ENCODE measurements at regions not wholly inside any gene's neighbourhood (a gene's known extent, or its start where the extent isn't known, plus 50 kb on each side); places are given as distances from the start of the nearest gene placed in this dataset.

- CTCF ChIA-PET = no interaction called here
Observed at GRCh38 chr3:151548195-151548594, 87.3 kb upstream of the IGSF10 start.

GRCh38 chr3:151544164-151544548 lies 83.3 kb upstream of the IGSF10 start:
- Histone ChIP-seq H3K27me3 (ENCODE audit: control insufficient read depth, insufficient read depth, low read length) (no peaks in the 10 kb centered on the region), H3K9me3 (ENCODE audit: control insufficient read depth, insufficient read depth, low read length) (no peaks in the 10 kb centered on the region), H3K4me3 (ENCODE audit: low read depth, low read length) (no peak overlapping the region), H3K27ac (ENCODE audit: low read depth, low read length) (no peak overlapping the region)
- ChIA-PET POLR2A (no interaction called here), CTCF (no interaction called here)
- DNase-seq (ENCODE audit: low read depth, low spot score) = no peak
- TF ChIP-seq, protein P1, sequence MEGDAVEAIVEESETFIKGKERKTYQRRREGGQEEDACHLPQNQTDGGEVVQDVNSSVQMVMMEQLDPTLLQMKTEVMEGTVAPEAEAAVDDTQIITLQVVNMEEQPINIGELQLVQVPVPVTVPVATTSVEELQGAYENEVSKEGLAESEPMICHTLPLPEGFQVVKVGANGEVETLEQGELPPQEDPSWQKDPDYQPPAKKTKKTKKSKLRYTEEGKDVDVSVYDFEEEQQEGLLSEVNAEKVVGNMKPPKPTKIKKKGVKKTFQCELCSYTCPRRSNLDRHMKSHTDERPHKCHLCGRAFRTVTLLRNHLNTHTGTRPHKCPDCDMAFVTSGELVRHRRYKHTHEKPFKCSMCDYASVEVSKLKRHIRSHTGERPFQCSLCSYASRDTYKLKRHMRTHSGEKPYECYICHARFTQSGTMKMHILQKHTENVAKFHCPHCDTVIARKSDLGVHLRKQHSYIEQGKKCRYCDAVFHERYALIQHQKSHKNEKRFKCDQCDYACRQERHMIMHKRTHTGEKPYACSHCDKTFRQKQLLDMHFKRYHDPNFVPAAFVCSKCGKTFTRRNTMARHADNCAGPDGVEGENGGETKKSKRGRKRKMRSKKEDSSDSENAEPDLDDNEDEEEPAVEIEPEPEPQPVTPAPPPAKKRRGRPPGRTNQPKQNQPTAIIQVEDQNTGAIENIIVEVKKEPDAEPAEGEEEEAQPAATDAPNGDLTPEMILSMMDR (IDR thresholded peaks at IDR 0.05; ENCODE audit: low read depth, low read length) = no peak

More at GRCh38 chr3:151548195-151548594, 87.3 kb upstream of the IGSF10 start:
- H3K27ac ChIP-seq (ENCODE audit: low read depth, low read length) = no peak overlapping the region
- POLR2A ChIA-PET = no interaction called here
- no peak for DNase-seq (ENCODE audit: low read depth, low spot score)
- no peaks in the 10 kb centered on the region for H3K27me3 ChIP-seq (ENCODE audit: control insufficient read depth, insufficient read depth, low read length)
- H3K4me3 ChIP-seq (ENCODE audit: low read depth, low read length) = no peak overlapping the region
- TF ChIP-seq, protein P1 (IDR thresholded peaks at IDR 0.05; ENCODE audit: low read depth, low read length) = no peak
- H3K9me3 ChIP-seq (ENCODE audit: control insufficient read depth, insufficient read depth, low read length) = no peaks in the 10 kb centered on the region

GRCh38 chr3:151541178-151541577 lies 80.3 kb upstream of the IGSF10 start:
- H3K4me3 ChIP-seq (ENCODE audit: low read depth, low read length) = no peak overlapping the region
- no peak overlapping the region for H3K27ac ChIP-seq (ENCODE audit: low read depth, low read length)
- no peaks in the 10 kb centered on the region for H3K27me3 ChIP-seq (ENCODE audit: control insufficient read depth, insufficient read depth, low read length)
- no peaks in the 10 kb centered on the region for H3K9me3 ChIP-seq (ENCODE audit: control insufficient read depth, insufficient read depth, low read length)
- ChIA-PET POLR2A (no interaction called here), CTCF (no interaction called here)
- TF ChIP-seq, protein P1 (IDR thresholded peaks at IDR 0.05; ENCODE audit: low read depth, low read length) = no peak
- no peak for DNase-seq (ENCODE audit: low read depth, low spot score)

- ChIA-PET POLR2A (no interaction called here), CTCF (no interaction called here)
- TF ChIP-seq, protein P1 (IDR thresholded peaks at IDR 0.05; ENCODE audit: low read depth, low read length) = no peak
- Histone ChIP-seq H3K27ac (ENCODE audit: low read depth, low read length) (no peak overlapping the region), H3K4me3 (ENCODE audit: low read depth, low read length) (no peak overlapping the region), H3K27me3 (ENCODE audit: control insufficient read depth, insufficient read depth, low read length) (no peaks in the 10 kb centered on the region), H3K9me3 (ENCODE audit: control insufficient read depth, insufficient read depth, low read length) (no peaks in the 10 kb centered on the region)
- no peak for DNase-seq (ENCODE audit: low read depth, low spot score)
Observed at GRCh38 chr3:151539599-151539998, 78.7 kb upstream of the IGSF10 start.

- ChIA-PET POLR2A (no interaction called here), CTCF (interaction anchor here (0.5 kb wide), 1 partner anchor 41 kb away, joined by 4 read pairs; no protein-coding TSS in a partner anchor)
- Histone ChIP-seq H3K27ac (ENCODE audit: low read depth, low read length) (no peak overlapping the region), H3K4me3 (ENCODE audit: low read depth, low read length) (no peak overlapping the region), H3K9me3 (ENCODE audit: control insufficient read depth, insufficient read depth, low read length) (no peaks in the 10 kb centered on the region), H3K27me3 (ENCODE audit: control insufficient read depth, insufficient read depth, low read length) (no peaks in the 10 kb centered on the region)
- DNase-seq (ENCODE audit: low read depth, low spot score) = no peak
- TF ChIP-seq, protein P1 (IDR thresholded peaks at IDR 0.05; ENCODE audit: low read depth, low read length) = no peak
Observed at GRCh38 chr3:151538456-151539393, 77.9 kb upstream of the IGSF10 start.

All from AG04450 (cell line).